DMS 273 (cell line): ENCODE measurements at regions not wholly inside any gene's neighbourhood (a gene's known extent, or its start where the extent isn't known, plus 50 kb on each side); places are given as distances from the start of the nearest gene placed in this dataset.

Experiments
- DNase-seq: peaks from one replicate; lab custom pipeline; 2025; ENCODE audit not compliant: unreplicated experiment; lab: John Stamatoyannopoulos, UW

DNA sequence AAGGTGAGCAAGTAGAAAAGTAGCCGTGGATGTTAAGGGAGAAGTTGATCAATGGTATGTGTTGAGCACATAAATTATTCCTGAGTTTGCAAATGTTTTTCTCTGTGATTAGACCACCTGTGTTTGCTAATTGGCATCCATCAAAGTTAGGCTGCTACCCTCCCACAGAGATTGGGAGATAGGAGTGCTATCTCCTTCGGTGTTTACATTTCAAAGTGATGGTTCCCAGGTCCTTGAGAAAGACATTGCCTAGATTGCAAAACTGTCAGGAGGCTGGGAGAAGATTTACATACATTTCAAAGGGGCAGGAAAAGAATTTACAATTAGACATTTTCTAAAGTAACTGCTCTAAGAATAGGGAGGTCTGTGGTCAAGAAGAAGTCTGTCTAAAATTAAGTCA lies 54.3 kb upstream of the CNTNAP4 start:
- no peak for DNase-seq

GRCh38 chr16:76226011-76226410 lies 51.2 kb upstream of the CNTNAP4 start:
- DNase-seq: no peak

- DNase-seq: no peak
Measured at GRCh38 chr16:76226481-76226880, 50.7 kb upstream of the CNTNAP4 start.
